HG03575 (cell line): ENCODE measurements at regions not wholly inside any gene's neighbourhood (a gene's known extent, or its start where the extent isn't known, plus 50 kb on each side); places are given as distances from the start of the nearest gene placed in this dataset.

Experiments used
- ATAC-seq: cut with Tn5 transposase; IDR thresholded peaks from one replicate; pipeline ENCODE4 v1.9.1; 2021; ENCODE audit not compliant: unreplicated experiment, insufficient number of reproducible peaks, low FRiP score; ENCODE audit errors: extremely low read depth

DNA sequence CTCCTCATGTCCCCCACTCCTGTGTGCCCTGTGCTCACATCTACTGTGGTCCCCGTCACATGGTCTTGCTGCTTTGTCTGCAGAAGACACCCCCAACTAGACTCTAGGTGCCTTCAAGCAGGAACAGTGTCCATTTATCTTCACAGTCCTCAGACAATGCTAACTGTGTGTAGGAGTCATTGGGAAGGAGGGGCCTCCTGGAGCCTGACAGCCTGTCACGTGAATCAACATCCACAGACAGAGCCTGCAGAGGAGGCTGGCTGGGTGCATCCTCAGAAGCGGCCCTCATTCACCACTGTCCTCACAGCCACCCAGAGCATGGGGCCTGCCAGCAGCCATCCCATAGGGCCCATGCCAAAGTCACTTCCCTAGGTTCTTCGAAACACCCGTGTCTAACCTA lies 98.7 kb downstream of the MED10 start:
- no peak for ATAC-seq

DNA sequence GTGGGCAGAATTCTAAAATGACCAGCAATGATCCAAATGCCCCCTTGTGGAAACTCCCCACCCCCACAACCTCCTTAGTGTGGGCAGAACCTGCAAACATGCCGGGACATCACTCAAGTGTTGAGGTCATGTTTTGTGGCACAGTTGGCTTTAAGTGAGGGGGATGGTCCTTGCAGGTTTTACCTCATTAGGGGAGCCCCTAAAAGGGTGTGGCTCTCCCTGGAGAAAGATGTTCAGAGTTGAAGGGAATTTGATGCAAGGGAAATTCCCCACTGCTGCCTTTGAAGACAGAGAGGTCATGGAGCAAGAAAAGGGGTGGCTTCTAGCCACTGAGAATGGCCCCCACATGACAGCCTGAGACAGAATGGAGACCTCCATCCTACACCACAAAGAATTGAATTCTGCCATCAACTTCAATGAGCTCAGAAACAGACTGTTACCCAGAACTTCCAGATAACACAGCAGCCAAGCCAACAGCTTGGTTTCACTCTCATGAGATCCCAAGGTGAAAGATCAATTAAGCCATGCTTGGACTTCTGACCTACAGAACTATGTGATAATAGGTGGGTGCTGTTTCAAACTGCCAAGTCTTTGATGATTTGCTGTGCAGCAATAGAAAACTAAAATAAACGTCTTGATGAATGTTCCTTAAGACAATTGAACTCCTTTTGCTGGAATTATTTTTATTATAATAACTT lies 103.4 kb downstream of the MED10 start:
- no peak for ATAC-seq

DNA sequence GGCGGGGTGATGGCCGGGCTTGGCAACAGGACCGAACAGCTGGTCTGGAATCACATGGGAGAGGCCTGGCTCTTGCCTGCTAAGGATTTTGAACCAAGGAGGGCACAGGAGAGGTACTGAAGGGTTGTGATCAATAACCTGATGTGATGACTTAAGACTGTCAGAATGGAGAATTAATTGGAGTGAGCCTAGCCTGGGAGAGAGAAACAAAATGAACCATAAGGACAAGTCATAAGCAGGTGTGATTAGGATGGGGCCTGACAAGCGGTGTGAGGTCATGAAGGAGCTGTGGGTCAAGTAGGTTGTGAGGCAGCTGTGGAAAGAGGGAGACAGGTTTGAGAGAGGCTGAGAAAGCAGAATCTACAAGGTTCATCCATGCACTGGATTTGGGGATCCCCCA lies 104.6 kb downstream of the MED10 start:
- no peak for ATAC-seq

DNA sequence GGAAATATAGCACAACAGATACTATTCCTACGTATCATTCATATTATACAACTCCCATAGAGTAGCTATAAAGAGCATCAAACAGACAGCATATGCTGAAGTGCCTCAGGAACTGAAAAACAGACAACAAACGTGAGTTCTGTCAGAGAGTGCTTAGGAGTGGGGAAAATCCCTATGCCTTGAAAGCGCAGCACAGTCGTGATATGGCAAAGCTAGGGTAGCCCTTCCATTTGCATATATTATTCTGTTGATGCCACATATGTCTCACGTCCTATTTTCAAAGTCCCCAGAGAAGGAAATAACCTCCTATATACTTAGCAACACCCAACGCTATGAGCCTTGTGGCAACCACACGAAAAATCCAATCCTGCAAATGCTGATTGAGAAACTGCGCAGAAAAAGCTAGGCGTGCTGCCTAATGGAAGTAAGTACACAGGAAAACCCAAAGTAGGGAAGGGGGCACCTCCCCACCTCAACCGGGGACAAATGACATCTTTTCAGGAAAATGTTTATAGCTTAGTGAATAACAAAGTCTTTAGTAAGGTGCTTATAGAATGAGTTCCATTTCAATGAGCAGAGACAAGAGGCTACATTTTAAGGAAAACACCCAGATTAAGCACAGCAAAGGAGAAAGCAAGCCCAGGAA lies 105.1 kb downstream of the MED10 start:
- ATAC-seq = peak; percentile 81

DNA sequence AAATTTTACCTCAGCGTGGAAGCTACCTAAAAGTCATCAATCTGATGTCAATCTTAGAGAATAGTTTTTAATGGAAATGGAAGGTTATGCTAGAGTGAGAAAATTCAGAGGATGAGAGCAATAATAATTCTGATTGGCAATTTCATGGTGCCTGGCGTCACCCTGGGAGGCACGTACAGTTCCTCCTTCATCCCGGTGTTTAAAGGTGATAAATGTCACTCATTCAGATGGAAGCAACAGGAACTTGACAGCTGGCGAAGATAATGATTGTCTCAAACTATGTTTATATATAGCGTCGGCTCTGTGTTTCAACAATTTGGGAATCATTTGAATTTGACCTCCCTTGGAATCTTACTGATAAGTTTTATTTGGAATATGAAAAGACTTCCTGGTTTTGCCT lies 108.4 kb downstream of the MED10 start:
- ATAC-seq = no peak

DNA sequence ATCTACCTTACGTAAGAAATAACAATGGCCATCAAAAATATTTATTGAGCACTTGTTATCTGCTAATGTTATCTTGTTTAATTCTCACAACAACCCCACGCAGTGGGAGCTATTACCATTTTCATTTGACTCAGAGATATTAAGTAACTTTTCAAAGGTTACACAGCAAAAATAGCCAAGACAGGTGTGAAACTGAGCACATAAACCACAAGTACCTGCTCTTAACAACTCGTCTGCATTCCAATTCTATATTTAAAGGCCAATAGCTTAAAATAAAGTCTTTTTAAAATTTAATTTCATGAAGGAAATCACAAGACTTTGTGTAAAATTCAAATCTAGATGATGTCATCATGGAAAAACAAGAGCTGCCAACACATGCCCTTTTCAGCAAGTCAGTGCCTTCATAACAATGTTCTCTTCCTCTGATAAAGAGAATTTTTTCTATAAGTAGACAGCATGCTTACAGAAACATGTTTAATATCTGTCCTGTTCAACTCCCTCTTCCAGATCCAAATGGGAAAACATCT lies 111.6 kb downstream of the MED10 start:
- no peak for ATAC-seq

DNA sequence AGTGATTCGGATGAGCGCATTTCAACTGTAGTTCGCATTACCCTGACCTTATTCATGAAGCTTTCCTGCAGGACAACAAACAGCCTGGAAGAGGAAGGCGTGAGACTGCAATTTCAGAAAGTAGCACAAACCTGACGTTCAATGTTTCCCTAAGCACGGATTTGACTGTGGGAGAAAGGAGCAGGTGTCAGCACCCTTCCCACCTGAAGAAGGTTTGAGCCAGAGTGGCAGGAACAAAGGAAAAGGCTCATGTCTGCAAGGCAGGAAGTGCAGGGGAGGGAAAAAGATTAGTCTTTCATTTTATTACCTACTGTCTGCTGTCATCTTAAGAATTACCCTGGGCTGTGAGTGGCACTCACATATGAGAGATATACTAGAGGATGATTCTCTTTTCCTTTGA lies 114.0 kb downstream of the MED10 start:
- no peak for ATAC-seq

DNA sequence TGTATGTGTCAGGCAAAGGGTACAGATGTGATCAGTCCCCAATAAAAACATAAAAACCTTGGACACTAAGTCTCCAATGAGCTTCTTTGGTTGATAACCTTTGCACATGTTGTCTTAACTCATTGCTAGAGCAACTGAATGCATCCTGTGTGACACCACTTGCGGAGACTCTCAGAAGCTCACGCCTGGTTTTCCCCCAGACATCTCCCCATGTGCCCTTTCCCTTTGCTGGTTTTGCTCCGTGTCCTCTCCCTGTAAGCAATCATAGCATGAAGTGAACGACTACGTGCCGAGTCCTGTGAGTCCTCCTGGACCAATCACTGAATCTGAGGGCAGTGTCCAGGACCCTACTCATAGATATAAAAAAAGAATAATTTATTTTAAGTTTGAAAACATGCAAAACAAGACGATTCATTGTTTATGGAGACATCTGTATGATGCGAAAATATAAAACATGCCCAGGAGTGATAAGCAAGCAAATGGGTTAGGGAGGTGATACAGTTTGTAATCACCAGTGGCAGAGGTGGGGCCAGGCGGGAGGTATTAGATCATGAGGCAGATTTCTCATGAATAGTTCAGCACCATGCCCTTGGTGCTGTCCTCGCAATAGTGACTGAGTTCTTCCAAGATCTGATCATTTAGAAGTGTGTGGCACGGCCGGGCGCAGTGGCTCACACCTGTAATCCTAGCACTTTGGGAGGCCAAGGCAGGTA lies 115.5 kb downstream of the MED10 start:
- no peak for ATAC-seq

DNA sequence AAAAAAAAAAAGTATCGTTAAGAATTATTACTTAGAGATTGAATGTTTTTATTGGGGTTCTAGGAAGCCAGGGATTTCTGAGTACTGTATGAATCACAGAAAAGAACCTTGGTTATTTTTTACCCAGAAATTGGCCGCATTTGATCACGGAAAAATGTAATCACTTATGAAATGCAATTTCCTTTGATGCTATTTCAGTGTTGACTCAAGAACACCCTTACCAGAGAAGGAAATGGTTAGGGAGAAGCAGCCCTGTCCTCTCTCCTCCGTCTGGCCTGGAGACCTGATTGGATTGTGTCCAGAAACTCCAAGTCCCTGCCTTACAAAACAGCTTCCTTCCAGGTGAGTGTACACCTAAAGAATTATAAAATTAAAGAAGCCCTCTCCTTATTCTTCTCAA lies 116.7 kb downstream of the MED10 start:
- no peak for ATAC-seq

DNA sequence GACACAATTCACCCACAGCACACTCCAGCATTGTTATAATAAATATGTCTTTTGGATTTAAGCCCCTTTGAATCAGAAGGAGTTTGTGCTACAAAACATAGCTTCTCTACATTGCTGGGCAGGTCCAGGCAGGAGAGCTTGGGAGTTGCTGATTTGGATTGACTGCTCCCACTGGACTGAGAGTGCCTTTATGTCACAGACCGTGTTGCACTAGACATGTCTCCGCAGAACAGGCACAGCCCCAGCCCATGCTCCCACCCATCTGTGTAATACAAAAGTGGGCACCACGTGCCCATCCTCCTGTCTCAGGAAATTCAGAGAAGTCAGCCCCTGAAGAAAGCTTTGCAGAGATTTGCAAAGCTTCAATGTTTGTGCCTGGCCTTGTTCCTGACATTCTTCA lies 117.1 kb downstream of the MED10 start:
- ATAC-seq = no peak

DNA sequence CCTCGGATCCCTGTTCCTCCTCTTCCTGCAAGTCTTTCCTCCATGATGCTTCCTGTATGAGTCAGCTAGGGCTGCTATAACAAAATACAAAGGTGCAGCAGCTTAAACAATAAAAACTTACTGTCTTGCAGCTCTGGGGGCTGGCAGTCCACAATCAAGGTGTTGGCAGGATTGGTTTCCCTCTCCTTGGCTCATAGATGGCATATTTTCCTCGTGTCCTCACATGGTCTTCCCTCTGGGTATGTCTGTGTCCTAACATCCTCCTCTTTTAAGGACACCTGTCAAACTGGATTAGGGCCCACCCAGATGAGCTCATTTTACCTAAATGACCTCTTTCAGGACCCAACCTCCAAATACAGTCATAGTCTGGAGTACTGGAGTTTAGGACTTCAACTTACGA lies 117.5 kb downstream of the MED10 start:
- ATAC-seq = no peak

DNA sequence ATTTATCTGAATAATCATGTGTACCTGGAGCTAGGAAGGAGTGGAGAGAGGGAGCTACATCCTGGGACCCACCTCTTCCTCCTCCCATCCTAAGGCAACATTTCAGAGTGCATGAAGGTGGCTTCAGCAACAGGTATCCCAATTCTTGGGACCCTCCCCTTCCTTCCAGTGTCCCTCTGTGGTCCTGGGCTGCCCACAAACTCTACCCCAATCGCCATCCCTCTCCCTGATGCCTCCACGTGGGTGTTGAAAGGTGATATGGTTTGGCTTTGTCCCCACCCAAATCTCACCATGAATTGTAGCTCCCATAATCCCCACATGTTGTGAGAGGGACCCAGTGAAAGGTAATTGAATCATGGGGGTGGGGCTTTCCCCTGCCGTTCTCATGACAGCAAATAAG lies 121.4 kb downstream of the MED10 start:
- no peak for ATAC-seq

DNA sequence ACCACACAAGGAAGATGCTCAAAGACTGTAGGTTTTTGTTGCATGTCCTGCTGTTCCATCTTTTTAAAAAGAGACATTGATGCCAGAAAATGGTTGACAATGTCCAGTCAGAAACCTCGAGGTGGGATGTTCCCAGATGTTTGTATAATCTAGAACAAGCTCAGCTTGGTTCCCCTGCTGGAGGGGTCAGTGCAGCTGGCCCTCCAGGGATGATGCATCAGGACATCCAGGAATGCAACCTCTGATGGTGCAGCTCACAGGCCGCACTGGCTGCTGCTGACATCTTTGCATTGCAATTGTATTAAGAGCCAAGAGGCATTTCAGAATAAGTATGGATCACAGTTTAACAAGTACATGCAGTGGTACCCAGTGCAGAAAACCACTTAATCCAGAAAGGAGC lies 122.4 kb downstream of the MED10 start:
- ATAC-seq = no peak

DNA sequence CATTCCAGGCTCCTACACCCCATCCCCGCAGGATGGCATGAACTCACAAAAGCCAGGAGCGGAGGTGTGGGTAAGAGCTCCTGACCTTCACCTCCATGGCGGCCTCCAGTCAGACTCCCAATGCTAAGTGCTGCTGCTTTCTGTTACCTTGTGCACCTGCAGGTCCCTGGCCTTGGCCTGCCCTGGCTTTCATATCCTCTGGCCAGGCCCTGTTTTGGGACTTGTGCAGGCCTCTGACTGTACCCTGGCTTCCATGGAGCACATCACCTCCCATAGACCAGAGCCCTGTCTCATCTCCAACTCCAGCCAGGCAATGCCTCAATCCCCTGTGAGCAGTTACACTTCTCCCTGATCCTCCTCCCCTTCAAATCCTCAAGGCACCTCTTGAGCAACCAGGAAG lies 124.5 kb downstream of the MED10 start:
- ATAC-seq = no peak

DNA sequence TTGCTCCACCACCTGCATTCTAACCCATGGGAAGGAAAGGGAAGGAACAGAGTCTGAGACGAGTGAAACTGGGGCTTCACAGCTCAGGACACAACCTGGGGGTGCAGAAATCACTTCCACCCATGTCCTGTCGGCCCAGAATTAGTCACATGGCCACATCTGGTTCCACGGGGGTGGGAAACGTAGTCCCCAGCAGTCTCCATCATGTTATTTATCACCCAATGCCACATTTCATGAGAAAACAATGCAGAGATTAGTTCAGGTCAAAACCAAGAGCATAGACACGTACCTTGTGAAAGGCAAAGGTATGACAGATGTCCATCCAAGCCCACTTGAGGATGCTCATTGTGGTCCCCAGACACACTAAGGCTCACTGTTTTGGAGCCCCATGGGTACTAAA lies 125.1 kb downstream of the MED10 start:
- ATAC-seq = no peak

DNA sequence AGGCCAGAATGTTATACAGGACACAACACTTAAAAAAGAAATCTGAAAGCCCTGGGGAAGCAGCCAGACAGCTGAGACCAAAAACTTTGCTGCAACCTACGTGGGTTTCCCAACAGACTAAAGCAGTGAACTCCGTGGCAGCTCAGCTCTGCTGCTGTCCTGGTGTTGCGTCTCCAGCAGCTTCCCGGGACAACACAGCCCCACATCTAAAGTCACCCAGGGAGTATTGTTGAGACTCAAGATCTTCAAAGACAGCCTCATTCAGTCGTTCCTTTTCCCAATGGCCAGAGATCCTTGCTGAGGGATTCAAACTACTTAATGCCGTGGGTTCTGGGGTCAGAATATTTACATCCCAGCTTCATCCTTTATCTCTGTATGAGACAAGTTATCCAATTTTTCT lies 125.8 kb downstream of the MED10 start:
- no peak for ATAC-seq

DNA sequence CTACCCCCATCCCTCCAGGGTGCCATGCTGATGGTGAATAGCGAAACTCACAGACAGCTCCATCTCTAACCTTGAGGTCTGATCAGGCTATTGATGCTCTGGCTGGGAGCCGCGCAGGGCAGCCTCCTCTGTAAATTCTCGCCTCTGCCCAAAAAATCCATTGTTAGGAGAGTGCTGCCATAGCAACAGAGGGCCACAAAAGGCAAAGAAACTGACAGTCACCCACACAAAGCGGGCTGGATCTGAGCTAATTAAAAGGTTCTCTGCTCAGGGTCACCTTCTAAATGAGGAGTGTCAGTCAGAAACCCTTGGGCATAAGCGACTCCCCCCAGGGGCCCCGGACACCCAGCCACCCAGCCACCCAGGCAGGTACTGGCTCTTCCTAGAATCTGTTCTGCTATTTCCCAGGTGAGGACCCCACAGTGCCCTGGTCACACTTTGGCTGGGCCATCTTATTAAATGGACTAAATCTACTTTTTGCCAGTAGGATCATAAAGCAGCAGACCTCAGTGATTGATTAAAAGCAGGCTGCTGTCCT lies 126.7 kb downstream of the MED10 start:
- ATAC-seq = no peak

DNA sequence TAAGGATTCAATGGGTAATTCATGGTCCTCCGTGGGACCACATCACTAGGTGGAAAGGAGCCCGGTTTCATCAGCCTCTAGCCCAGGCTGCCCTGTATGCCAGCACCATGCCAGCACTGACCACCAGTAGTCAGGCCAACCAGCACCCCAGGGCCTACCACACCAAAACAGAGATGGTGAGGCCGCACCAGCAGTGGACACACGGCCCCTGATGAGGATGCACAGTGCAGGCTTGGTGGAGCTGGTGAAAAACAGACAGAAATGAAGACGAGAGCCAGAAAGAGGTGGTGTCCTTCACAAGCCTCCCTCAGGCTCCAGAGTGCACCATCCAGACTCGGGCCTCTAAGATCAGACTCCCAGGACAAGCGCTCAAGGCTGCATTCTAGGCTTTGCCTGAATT lies 128.2 kb downstream of the MED10 start:
- no peak for ATAC-seq

DNA sequence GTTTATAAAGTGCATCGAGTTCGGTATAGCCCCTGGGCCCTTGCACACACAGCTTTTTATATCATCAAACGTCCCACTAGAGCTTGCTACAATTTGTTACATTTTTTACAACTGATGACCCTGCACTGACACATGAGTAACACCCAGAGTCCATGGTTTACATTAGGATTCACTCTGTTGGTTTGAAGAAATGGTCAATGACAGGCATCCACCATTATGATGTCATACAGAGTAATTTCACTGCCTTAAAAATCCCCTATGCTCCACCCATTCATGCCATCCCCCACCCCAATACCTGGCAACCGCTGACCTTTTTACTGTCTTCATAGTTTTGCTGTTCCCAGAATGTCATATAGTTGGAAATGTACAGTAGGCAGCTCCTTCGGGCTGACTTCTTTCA lies 130.2 kb downstream of the MED10 start:
- ATAC-seq = no peak

DNA sequence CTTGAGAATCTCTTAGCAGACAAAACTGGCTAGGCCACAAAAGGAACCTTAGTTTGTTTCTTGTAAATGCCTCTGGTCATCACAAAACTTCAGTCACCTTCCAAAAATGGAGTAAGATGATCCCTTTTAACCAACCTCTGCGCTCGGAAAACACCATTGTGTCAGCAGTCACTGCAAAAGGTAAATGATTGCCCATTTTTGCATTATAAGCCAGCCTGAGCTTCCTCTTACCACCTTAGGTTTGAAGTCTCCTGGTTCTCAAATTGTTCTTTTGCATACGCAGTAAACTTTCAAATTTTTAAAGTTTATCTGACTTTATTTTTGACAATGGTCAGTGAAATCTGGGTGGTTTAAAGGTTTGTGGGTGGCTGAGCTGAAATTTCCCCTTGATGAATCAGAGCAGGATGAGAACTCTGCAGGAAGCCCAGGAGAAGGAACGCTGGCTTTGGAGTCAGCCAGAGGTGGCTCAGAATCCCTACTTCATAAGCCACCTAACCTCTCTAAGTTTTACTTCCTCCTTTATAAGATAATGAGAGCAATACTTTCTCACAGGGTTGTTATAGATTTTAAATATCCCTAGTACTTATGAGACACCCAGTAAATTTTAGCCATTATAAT lies 131.4 kb downstream of the MED10 start:
- ATAC-seq = no peak
